Heart left ventricle (tissue), 13 donors: ENCODE measurements at regions not wholly inside any gene's neighbourhood (a gene's known extent, or its start where the extent isn't known, plus 50 kb on each side); places are given as distances from the start of the nearest gene placed in this dataset.
"Not testable (repeated sequence)": the region's sequence is repeated elsewhere in the genome, so short reads cannot be mapped to it uniquely, and the experiment has no call there.

ENCODE experiments used
- POLR2A ChIP-seq, 2 donors: fragments of 450-650 bp; IDR thresholded peaks; one replicate each; pipeline ENCODE4 v1.6.1; 2017; ENCODE audit warnings: antibody characterized with exemption in 2 of 2, mild to moderate bottlenecking in 2 of 2, moderate library complexity in 2 of 2
- TF ChIP-seq, protein P1 (sequence below), 12 donors: fragments of 200-600 bp; sonication (generic) in 4 of 12; IDR thresholded peaks; one replicate each; pipeline versions ENCODE4 v1.5.0 to v1.8.0; 2018 to 2022; ENCODE audit warnings: antibody characterized with exemption in 12 of 12, mild to moderate bottlenecking in 5 of 12
- donor health status: ischemic (EF 13 %, LVEDD 7.1; RV severe dilation, severe dysfunction).
- donor health status: DM: no; HTN: yes; CAD: no.
- donor health status: DM: no; HTN: no; CAD: no.
- donor health status: ischemic (EF 25% LVEDD 6.9; RV normal size, moderate dysfunction).
- donor health status: ischemic (EF 25% LVEDD 5.7; RV mildly dilated, moderate dysfunction).
- donor health status: ischemic (EF 35%, LVEDD 5.7; RV mildly dilated, moderate dysfunction).
- donor health status: nonischemic (EF 11% LVEDD 7.7; RV severe dilation, severe dysfunction).
- donor health status: DM: yes; HTN: yes; CAD: no.
- donor health status: PGD.
- donor health status: ischemic (EF 29% LVEDD 5.4; RV normal size, mild dysfunction).
- donor health status: nonischemic (EF 23%, LVEDD 6.1; RV moderate dilation, normal function).

DNA sequence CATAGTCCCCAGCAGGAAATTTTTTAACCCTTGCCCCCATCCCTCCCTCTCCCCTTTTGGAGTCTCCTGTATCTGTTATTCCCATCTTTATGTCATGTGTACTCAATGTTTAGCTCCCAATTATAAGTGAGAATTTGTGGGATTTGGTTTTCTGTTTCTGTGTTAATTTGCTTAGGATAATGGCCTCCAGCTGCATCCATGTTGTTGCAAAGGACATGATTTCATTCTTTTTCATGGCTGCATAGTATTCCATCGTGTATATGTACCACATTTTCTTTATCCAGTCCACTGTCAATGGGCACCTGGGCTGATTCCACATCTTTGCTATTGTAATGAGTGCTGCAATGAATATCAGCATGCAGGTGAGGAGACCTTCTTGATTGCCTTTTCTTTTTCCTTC lies 139.6 kb upstream of the WSCD1 start:
- TF ChIP-seq, protein P1, sequence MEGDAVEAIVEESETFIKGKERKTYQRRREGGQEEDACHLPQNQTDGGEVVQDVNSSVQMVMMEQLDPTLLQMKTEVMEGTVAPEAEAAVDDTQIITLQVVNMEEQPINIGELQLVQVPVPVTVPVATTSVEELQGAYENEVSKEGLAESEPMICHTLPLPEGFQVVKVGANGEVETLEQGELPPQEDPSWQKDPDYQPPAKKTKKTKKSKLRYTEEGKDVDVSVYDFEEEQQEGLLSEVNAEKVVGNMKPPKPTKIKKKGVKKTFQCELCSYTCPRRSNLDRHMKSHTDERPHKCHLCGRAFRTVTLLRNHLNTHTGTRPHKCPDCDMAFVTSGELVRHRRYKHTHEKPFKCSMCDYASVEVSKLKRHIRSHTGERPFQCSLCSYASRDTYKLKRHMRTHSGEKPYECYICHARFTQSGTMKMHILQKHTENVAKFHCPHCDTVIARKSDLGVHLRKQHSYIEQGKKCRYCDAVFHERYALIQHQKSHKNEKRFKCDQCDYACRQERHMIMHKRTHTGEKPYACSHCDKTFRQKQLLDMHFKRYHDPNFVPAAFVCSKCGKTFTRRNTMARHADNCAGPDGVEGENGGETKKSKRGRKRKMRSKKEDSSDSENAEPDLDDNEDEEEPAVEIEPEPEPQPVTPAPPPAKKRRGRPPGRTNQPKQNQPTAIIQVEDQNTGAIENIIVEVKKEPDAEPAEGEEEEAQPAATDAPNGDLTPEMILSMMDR (IDR thresholded peaks at IDR 0.05) = not testable (repeated sequence)
- TF ChIP-seq POLR2A (IDR thresholded peaks at IDR 0.05) = not testable (repeated sequence)
